ENCODE measurements at regions not wholly inside any gene's neighbourhood (a gene's known extent, or its start where the extent isn't known, plus 50 kb on each side); places are given as distances from the start of the nearest gene placed in this dataset.

GRCh38 chr6:114955363-114955762, 612.5 kb upstream of the HS3ST5 start (continued):
- TF ChIP-seq POLR2AphosphoS5 (IDR thresholded peaks at IDR 0.05; ENCODE audit: low read depth): no peak
- no peak for TF ChIP-seq ZNF331 (CRISPR knock-in tag; IDR thresholded peaks at IDR 0.05; ENCODE audit: low read depth)

- Histone ChIP-seq H3K4me1 (ENCODE audit: insufficient read depth) (no peaks in the 10 kb centered on the region), H3K27me3 (ENCODE audit: insufficient read depth) (no peaks in the 10 kb centered on the region), H3K9me2 (ENCODE audit: insufficient read depth) (no peaks in the 10 kb centered on the region), H3K79me2 (replicated peaks; ENCODE audit: insufficient read depth) (no peaks in the 10 kb centered on the region), H3K36me3 (ENCODE audit: insufficient read depth) (no peaks in the 10 kb centered on the region), H3F3A (replicated peaks; ENCODE audit: low read depth) (no peaks in the 10 kb centered on the region), H3K4me2 (no peak overlapping the region), H3K4me3 (no peak overlapping the region), H4K20me1 (replicated peaks; ENCODE audit: insufficient read depth) (no peaks in the 10 kb centered on the region), H3K27ac (ENCODE audit: low read depth) (no peak overlapping the region), H2AFZ (no peak overlapping the region)
- no peak overlapping the region for H3K4me3 Mint-ChIP-seq
- TF ChIP-seq EZH2phosphoT487 (IDR thresholded peaks at IDR 0.05; ENCODE audit: unreplicated experiment): no peak
- TF ChIP-seq ZNF114 (CRISPR knock-in tag; IDR thresholded peaks at IDR 0.05): no peak
- no peak for TF ChIP-seq CTCF (conservative IDR thresholded peaks at IDR 0.05; ENCODE audit: low read depth in 2 of 2)
- TF ChIP-seq ZNF462 (CRISPR knock-in tag; IDR thresholded peaks at IDR 0.05): no peak
- TF ChIP-seq JUNB (IDR thresholded peaks at IDR 0.05; ENCODE audit: unreplicated experiment): no peak
- TF ChIP-seq POLR2AphosphoS5 (IDR thresholded peaks at IDR 0.05; ENCODE audit: low read depth): no peak
- TF ChIP-seq STAT1 (IDR thresholded peaks at IDR 0.05; ENCODE audit: unreplicated experiment): no peak
- TF ChIP-seq ZNF331 (CRISPR knock-in tag; IDR thresholded peaks at IDR 0.05; ENCODE audit: low read depth): no peak
- no peak for TF ChIP-seq REST (IDR thresholded peaks at IDR 0.05; ENCODE audit: unreplicated experiment)
- no peak for TF ChIP-seq EZH2 (IDR thresholded peaks at IDR 0.05; ENCODE audit: low read depth, unreplicated experiment)
- no peaks in the 10 kb centered on the region for H3K36me3 Mint-ChIP-seq (ENCODE audit: low read depth)
- H3K4me1 Mint-ChIP-seq: no peaks in the 10 kb centered on the region
- H3K9me3 Mint-ChIP-seq: no peaks in the 10 kb centered on the region; the same call in 2 of the 3 replicates
- no peaks in the 10 kb centered on the region for H3K27me3 Mint-ChIP-seq (ENCODE audit: insufficient read depth, low read depth, poor library complexity)
- no peak for ATAC-seq
- no peak for DNase-seq (ENCODE audit: low spot score)
- H3K27ac Mint-ChIP-seq: no peak overlapping the region
Measured at GRCh38 chr6:114952229-114952628, 609.4 kb upstream of the HS3ST5 start.

Data from GM23338 (cell line).